H1 (cell line): ENCODE measurements at regions not wholly inside any gene's neighbourhood (a gene's known extent, or its start where the extent isn't known, plus 50 kb on each side); places are given as distances from the start of the nearest gene placed in this dataset.

Source experiments
- HDAC2 ChIP-seq, 2 experiments: fragments of 300-600 bp in 1 of 2; sonication (generic) in 1 of 2; IDR thresholded peaks; 2 replicates each; pipeline ENCODE4 v1.6.1; 2011 to 2012; ENCODE audit warnings: low read depth in 2 of 2, low read length in 2 of 2, mild to moderate bottlenecking in 2 of 2, moderate library complexity in 2 of 2, borderline replicate concordance in 1 of 2, inconsistent platforms in 1 of 2
- HDAC6 ChIP-seq: IDR thresholded peaks from one replicate; pipeline ENCODE4 v1.7.1; 2012; ENCODE audit warnings: low read depth, mild to moderate bottlenecking, inconsistent platforms, low read length, moderate library complexity
- KDM5A ChIP-seq: fragments of 200-600 bp; IDR thresholded peaks from 2 replicates; pipeline ENCODE4 v1.7.1; 2012; ENCODE audit warnings: mild to moderate bottlenecking, low read length, inconsistent platforms, mixed read lengths

- no peak for TF ChIP-seq HDAC6
- no peak for TF ChIP-seq KDM5A
- no peak for TF ChIP-seq HDAC2 (IDR thresholded peaks at IDR 0.05; ENCODE audit: borderline replicate concordance in 1 of 2, low read depth in 2 of 2, low read length in 2 of 2)
Measured at GRCh38 chr1:5685446-5686040, 306.7 kb downstream of the NPHP4 start (continued).
